ENCODE measurements at regions not wholly inside any gene's neighbourhood (a gene's known extent, or its start where the extent isn't known, plus 50 kb on each side); places are given as distances from the start of the nearest gene placed in this dataset.
"Not testable (repeated sequence)": the region's sequence is repeated elsewhere in the genome, so short reads cannot be mapped to it uniquely, and the experiment has no call there.

GRCh38 chr10:47619300-47620012 is 96.0 kb upstream of the AGAP9 start:
- not testable (repeated sequence) for DNase-seq

- DNase-seq: not testable (repeated sequence)
Measured at GRCh38 chr10:47609311-47609710, 85.9 kb upstream of the AGAP9 start.

- DNase-seq: not testable (repeated sequence)
Measured at GRCh38 chr10:47605791-47606773, 82.6 kb upstream of the AGAP9 start.

GRCh38 chr10:47600604-47601003 is 77.2 kb upstream of the AGAP9 start:
- DNase-seq: not testable (repeated sequence)

GRCh38 chr10:47600127-47600526 is 76.7 kb upstream of the AGAP9 start:
- not testable (repeated sequence) for DNase-seq

GRCh38 chr10:47599657-47600056 is 76.2 kb upstream of the AGAP9 start:
- not testable (repeated sequence) for DNase-seq

GRCh38 chr10:47593805-47594204 is 70.4 kb upstream of the AGAP9 start:
- not testable (repeated sequence) for DNase-seq

- not testable (repeated sequence) for DNase-seq
Measured at GRCh38 chr10:47593129-47593528, 69.7 kb upstream of the AGAP9 start.

GRCh38 chr10:47590956-47591355 is 67.5 kb upstream of the AGAP9 start:
- DNase-seq: not testable (repeated sequence)

GRCh38 chr10:47590534-47590933 is 67.1 kb upstream of the AGAP9 start:
- not testable (repeated sequence) for DNase-seq

- not testable (repeated sequence) for DNase-seq
Measured at GRCh38 chr10:47582051-47582450, 58.6 kb upstream of the AGAP9 start.

GRCh38 chr10:47580063-47580462 is 56.6 kb upstream of the AGAP9 start:
- DNase-seq: not testable (repeated sequence)

GRCh38 chr10:47578547-47578946 is 55.1 kb upstream of the AGAP9 start:
- DNase-seq: not testable (repeated sequence)

All from CD4-positive, alpha-beta T cell treated with Interleukin-21 for 1 hour (primary cell).